HG03457 (cell line): ENCODE measurements at regions not wholly inside any gene's neighbourhood (a gene's known extent, or its start where the extent isn't known, plus 50 kb on each side); places are given as distances from the start of the nearest gene placed in this dataset.

ENCODE experiments used
- ATAC-seq: cut with Tn5 transposase; IDR thresholded peaks from one replicate; pipeline ENCODE4 v1.9.1; 2021; ENCODE audit warnings: moderate number of reproducible peaks; ENCODE audit not compliant: unreplicated experiment

GRCh38 chr2:128780434-128781080, 461.9 kb upstream of the HS6ST1 start:
- no peak for ATAC-seq

DNA sequence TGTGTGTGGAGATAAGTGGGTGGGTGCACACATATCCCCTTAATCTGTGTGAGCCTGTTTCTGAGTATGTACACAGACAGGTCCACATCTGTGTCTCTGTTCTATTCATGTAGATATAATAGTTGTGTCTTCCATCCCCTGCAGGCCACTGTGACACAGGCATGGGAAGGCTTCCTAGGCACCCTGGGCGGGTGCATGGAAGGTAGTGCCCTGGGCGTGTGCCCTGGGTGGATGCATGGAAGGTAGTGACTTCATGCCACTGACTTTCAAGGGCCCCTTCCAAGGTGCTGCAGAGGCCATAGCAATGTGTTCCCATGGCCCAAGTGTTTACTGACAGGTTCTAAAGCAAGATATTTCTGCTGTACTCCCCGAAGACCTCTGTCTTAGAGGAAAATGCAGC, 462.5 kb upstream of the HS6ST1 start:
- no peak for ATAC-seq

GRCh38 chr2:128781585-128782385, 463.1 kb upstream of the HS6ST1 start:
- ATAC-seq: no peak

DNA sequence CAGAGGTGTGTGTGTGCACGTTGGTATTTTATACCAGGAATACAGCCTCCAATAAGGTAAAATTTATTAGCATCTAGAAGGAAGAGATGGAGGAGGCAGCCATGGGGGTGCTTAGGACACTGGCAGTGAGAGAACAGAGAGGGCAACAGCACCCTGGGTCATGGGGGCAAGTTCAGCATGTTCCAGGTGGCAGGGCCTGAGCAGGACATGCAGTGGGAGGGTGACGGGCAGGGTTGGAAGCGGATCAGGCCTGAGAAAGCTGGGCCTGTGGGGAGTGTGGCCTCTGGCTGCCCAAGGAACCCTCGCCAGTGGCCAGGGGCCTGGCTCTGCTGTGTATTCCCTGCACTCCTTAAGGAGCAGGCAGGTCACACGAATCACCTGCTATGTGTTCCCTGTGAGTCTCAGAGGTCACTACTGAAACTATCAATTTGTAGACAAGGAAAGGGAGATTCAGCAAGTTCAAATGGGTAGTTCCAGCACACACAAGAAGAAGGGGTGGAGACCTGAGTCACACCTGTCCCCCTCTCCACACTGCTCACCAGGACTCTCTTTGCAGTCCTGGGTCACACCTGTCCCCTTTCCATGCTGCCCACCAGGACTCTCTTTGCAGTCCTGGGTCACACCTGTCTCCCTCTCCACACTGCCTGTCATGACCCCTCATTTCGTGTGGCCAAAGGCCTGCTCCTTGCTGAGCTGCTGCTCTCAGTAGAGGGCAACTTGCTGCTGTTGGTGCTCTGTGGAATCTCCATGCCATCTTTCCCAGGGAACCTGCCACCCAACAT, 463.9 kb upstream of the HS6ST1 start:
- no peak for ATAC-seq

DNA sequence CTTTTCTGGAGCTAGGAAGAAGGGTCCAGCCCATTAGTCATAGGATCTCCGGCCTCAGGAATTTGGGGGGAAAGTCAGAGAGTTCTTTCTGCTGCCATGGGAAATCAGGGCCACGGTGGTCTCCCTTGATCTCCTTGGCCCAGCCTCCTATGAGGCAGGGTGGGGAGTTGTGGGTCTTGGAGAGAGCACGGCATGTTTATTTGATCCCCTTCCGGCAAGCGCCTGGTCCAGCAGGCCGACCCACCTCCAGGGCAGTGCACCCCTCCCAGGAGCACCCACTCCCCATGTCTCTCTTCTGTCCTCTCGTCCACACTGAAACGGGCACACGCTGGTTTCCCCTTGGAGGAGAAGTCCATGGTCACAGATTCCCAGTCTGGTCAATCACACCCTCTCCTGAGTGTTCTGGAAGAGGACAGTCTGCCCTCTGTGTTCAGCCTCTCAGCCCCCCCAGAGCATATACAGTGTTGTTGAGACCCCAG, 464.6 kb upstream of the HS6ST1 start:
- ATAC-seq: no peak

DNA sequence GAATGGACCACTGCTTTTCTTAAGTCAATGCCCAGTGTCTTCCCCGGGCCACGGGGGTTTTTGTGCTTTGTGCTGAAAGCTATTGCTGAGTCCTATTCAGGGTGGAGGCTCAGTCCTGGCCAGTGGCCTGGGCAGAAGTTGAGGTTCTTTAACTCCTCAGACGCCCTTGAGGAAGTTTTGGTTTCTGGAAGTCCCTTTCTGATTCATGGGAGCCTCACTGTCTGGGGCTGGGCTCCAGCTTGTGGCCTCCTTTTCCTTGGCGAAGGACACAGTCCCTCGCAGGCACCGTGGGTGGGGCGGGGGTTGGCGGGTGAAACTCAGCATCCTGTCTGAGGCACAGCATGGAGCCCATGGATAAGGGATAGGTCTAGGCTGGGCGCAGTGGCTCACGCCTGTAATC, 465.2 kb upstream of the HS6ST1 start:
- no peak for ATAC-seq

GRCh38 chr2:128784626-128785306, 466.1 kb upstream of the HS6ST1 start:
- ATAC-seq: no peak

DNA sequence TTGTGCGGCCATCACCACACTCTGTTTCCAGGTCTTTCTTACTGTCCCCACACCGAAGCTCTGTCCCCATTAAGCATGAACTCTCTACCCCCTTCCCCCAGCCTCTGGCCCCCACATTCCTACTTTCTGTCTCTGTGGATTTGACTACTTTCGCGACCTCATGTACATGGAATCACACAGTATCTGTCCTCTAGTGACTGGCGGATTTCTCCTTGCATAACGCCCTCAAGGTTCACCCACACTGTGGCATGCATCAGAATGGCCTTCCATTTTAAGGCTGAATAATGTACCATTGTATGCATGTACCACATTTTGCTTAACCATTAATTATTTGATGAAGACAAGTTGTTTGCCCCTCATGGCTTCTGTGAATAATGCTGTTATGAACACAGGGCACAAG, 467.6 kb upstream of the HS6ST1 start:
- no peak for ATAC-seq

DNA sequence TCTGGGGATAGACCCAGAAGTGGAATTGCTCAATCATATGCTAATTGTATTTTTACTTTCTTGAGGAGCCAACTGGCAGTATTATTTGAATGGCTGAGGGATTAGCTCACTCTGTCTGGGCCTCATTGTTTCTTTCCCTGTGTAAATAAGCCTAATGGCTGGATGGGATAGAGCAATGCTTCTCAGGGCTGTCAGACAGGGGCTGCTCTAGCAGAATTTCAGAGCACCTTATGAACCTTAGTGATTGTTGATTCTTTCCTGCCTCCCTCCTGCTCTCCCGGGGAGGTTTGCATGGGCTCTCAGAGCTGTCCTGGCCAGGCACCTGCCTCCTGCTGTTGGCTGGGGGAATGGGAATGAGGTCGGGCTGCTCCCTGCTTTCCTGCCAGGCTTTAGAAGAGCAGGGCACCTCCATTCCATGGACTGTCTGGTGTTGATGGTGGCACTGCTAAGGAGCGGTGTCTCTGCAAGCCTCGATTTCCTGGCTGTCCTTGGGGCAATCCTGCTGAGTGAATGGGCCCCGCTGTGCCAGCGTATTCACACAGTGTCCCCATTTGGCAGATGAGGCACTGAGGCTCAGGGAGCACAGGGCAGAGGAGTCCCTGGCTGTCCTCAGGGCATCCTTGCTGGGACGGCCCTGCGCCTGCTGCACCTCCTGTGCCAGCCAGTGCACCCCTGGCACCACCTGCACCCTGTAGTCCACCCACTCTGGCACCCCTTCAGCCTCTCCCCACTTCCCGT, 468.2 kb upstream of the HS6ST1 start:
- no peak for ATAC-seq

GRCh38 chr2:128787616-128788015, 468.9 kb upstream of the HS6ST1 start:
- ATAC-seq: no peak

- ATAC-seq: no peak
Observed at GRCh38 chr2:128788636-128789220, 470.1 kb upstream of the HS6ST1 start.

DNA sequence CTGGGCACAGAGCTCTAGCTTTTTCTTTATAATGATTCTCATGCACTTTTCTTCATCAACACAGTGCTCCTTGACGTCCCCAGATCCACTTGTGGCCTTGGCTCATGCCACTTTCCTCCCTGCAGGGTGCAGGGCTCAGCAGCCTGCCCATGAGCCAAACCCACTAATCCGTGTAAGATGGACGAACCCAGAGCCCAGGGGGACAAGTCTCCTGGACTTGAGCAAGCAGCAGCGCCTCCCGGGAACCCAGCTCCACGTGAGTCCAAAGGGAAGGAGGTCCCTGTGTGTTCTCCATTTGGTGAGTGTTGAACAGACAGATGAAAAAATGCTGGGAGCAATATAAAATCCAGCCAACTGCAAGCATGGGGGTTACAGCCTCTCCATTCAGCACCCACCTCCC, 470.6 kb upstream of the HS6ST1 start:
- ATAC-seq: no peak

DNA sequence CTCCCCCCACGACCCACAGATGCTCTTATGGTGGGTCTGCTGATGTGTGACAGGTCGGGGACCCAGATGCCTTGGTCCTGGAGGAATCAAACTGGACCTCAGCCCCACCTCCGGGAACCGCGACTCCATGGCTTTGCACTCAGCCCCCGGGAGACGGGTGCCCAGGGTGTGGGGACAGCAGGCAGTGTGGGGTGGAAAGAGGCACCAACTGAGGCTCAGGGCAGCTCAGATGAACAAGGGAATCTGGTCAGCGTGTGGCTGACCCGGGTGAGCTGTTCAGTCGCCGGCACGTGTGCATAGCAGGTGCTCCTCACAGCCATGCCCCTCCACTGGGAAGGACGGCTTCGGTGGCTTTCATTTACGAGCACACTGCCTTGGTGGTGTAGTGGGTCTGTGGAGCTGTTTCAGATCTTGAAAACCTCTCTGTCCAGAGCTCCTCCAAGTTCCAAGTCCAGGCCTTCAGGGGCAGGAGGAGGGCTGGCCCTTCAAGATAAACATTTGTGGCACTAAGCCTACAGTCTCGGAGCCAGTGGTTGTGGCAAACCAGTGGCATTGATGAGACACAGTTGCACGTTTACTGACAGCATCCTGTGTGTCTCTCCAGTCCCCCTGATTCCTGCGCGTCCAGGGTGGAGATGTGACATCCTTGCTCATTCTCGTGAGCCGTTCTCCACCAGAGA, 471.2 kb upstream of the HS6ST1 start:
- ATAC-seq: no peak

- ATAC-seq: no peak
Observed at GRCh38 chr2:128790541-128791001, 471.9 kb upstream of the HS6ST1 start.

GRCh38 chr2:128791120-128791984, 472.7 kb upstream of the HS6ST1 start:
- ATAC-seq: no peak

DNA sequence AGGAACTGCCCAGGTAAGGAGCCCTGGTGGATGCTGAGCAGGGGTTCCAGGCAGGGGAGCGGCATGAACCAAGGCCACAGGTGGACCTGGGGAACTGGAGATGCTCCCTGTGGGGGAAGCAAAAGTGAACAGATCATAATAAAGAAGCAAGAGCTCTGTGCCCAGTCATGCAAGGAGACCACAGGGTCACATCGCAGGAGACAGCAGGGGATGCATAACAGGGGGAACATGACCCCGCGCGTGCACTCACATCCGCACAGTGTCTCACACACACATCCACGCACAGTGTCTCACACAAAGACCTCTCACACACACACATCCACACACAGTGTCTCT, 473.3 kb upstream of the HS6ST1 start:
- no peak for ATAC-seq

DNA sequence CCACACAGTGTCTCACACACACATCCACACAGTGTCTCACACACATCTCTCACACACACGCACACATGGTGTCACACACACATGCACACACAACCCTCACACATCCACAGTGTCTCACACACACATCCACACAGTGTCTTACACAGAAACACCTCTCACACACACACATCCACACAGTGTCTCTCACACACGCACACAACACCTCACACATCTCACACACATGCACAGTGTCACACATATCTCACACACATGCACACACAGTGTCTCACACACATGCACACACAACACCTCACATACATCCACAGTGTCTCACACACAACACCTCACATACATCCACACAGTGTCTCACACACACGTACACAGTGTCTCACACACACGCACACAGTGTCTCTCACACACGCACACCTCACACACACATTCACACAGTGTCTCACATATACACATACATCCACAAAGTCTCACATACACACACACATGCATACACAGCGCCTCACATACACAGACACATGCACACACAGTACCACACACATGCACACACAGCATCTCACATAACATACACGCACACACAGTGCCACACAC, 473.9 kb upstream of the HS6ST1 start:
- no peak for ATAC-seq

- no peak for ATAC-seq
Observed at GRCh38 chr2:128793404-128793803, 474.7 kb upstream of the HS6ST1 start.
